ENCODE measurements at regions not wholly inside any gene's neighbourhood (a gene's known extent, or its start where the extent isn't known, plus 50 kb on each side); places are given as distances from the start of the nearest gene placed in this dataset.
"Not testable (repeated sequence)": the region's sequence is repeated elsewhere in the genome, so short reads cannot be mapped to it uniquely, and the experiment has no call there.

DNA sequence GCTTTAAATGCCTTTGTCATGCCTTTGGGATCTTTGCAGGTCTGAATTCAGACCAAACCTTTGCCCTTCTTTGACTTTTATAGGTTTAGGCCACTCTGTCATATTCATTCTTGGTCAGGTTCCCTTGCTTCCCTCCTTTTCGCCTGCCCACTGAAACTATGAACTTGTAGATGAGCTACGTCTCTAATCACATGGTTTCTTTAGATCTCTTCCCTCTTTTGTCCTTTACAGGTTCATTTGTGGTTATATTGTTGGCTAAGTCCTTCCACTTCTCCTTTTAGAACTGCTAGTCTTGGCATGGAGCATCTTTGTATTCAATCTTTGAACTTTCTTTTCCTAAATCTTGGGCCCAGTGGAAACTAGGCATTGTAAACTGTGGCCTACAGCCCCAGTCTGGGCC, 104.0 kb upstream of the ZEB1 start:
- H3K27me3 Mint-ChIP-seq, result no peaks in the 10 kb centered on the region
- no peak overlapping the region for H3K4me3 Mint-ChIP-seq
- H3K4me1 Mint-ChIP-seq, result no peaks in the 10 kb centered on the region
- H3K9me3 Mint-ChIP-seq, result no peaks in the 10 kb centered on the region
- no peak overlapping the region for H3K27ac Mint-ChIP-seq
- H3K36me3 Mint-ChIP-seq, result peaks cover 3% of the 10 kb centered on the region

DNA sequence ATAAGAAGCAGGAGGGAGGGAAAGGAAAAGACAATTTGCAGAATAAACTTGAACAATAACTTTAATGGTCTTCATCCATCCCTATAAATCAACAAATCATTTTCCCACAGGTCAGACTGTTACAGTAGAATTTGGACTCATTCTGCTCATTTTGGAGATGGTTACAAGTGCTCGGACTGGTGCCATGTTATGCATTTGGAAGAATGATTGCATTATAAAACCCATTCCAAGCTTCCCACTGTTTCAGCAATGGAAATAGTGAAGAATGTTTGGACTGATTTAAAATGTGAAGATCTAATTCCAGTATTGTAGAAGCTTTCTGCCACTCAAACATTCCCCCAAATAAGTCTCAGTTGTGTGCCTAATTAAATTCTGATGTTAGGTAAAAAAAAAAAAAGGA, 99.7 kb upstream of the ZEB1 start:
- Mint-ChIP-seq H3K4me3 (no peak overlapping the region), H3K9me3 (no peaks in the 10 kb centered on the region), H3K36me3 (no peaks in the 10 kb centered on the region), H3K4me1 (peaks cover 0 to 3% (median 0%) of the 10 kb centered on the region in 3 donors), H3K27ac (no peak overlapping the region), H3K27me3 (no peaks in the 10 kb centered on the region)

DNA sequence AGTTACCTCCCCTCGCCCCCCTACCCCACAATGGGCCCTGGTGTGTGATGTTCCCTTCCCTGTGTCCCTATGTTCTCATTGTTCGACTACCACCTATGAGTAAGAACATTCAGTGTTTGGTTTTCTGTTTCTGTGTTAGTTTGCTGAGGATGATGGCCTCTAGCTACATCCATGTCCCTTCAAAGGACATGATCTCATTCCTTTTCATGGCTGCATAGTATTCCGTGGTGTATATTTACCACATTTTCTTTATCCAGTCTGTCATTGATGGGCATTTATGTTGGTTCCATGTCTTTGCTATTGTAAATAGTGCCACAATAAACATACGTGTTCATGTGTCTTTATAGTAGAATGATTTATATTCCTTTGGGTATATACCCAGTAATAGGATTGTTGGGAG, 90.2 kb upstream of the ZEB1 start:
- H3K36me3 Mint-ChIP-seq, H3K27ac Mint-ChIP-seq, H3K4me3 Mint-ChIP-seq: not testable (repeated sequence)

DNA sequence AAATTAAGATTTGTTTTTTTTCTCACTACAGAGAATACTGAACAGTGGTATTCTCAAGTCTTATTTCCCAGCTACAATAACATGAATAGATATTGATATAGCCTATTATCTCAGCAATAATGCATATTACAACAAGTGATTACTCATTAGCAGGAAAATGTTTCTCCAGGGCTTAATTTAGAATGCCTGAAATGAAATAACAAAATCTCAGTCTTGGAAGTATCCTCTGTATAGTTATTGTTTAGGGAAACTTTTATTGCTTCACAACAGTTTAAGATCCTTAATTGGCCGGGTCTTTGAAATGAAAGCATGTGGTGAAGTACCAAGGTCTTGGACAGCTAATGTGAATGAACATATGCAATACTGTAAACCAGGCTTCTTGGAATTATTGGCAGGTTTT, 79.1 kb upstream of the ZEB1 start:
- Mint-ChIP-seq H3K4me3 (no peak overlapping the region), H3K4me1 (peaks cover 0 to 2% (median 0%) of the 10 kb centered on the region in 3 donors), H3K27ac (no peak overlapping the region), H3K27me3 (no peaks in the 10 kb centered on the region), H3K9me3 (peaks cover 0 to 14% (median 2%) of the 10 kb centered on the region in 3 donors), H3K36me3 (no peaks in the 10 kb centered on the region)

More for the DNA sequence above, 90.2 kb upstream of the ZEB1 start:
- H3K9me3 Mint-ChIP-seq, result peaks cover 7 to 21% (median 11%) of the 10 kb centered on the region in 3 donors
- not testable (repeated sequence) for H3K27me3 Mint-ChIP-seq, H3K4me1 Mint-ChIP-seq

DNA sequence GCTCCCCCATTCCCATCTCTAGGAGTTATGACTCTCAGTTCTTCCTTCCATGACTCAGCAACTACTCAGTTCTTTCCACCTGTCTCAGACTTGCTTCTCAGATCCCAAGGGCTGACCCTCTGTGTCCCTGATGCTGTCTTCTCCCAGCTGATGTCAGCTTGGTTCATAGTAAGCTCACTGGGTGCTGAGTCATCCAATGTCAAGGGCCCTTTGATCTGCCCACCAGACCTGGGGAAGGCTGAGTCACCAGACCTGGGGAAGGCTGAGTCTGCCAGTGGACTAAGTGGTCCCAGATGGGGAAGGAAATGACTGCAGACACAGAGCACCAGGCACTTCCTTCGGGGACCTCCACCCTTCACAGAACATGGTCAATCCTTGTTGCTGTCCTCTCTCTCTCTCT, 76.1 kb upstream of the ZEB1 start:
- no peaks in the 10 kb centered on the region for H3K36me3 Mint-ChIP-seq

DNA sequence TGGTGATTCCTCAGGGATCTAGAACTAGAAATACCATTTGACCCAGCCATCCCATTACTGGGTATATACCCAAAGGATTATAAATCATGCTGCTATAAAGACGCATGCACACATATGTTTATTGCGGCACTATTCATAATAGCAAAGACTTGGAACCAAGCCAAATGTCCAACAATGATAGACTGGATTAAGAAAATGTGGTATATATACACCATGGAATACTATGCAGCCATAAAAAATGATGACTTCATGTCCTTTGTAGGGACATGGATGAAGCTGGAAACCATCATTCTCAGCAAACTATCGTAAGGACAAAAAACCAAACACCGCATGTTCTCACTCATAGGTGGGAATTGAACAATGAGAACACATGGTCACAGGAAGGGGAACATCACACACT, 67.9 kb upstream of the ZEB1 start:
- H3K36me3 Mint-ChIP-seq, H3K27ac Mint-ChIP-seq: not testable (repeated sequence)
- peaks cover 2 to 15% (median 3%) of the 10 kb centered on the region in 3 donors for H3K9me3 Mint-ChIP-seq

More for the DNA sequence above, 76.1 kb upstream of the ZEB1 start:
- peaks cover 0 to 2% (median 0%) of the 10 kb centered on the region in 3 donors for H3K4me1 Mint-ChIP-seq
- peaks cover 0 to 13% (median 0%) of the 10 kb centered on the region in 3 donors for H3K9me3 Mint-ChIP-seq
- no peaks in the 10 kb centered on the region for H3K27me3 Mint-ChIP-seq
- no peak overlapping the region for H3K4me3 Mint-ChIP-seq
- no peak overlapping the region for H3K27ac Mint-ChIP-seq

DNA sequence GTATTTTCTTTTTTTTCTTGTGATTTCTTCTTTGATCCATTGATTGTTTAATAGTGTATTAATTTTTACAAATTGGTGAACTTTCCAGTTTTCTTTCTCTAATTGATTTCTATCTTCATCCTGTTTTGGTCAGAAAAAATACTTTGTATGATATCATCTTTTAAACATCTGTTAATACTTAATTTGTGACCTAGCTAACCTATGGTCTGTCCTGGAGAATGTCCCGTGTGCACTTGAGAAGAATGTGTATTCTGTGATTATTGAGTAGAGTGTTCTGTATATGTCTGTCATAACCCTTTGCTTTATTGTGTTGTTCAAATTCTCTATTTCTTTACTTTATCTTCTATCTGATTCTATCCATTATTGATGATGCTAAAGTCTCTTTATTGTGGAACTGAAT, 65.8 kb upstream of the ZEB1 start:
- H3K27me3 Mint-ChIP-seq, result peaks cover 2% of the 10 kb centered on the region
- no peaks in the 10 kb centered on the region for H3K4me1 Mint-ChIP-seq
- no peak overlapping the region for H3K4me3 Mint-ChIP-seq
- H3K9me3 Mint-ChIP-seq, result peaks cover 0 to 7% (median 0%) of the 10 kb centered on the region in 3 donors
- H3K27ac Mint-ChIP-seq, result no peak overlapping the region
- H3K36me3 Mint-ChIP-seq, result peaks cover under 1% of the 10 kb centered on the region

More for the DNA sequence above, 67.9 kb upstream of the ZEB1 start:
- H3K4me3 Mint-ChIP-seq, H3K4me1 Mint-ChIP-seq, H3K27me3 Mint-ChIP-seq: not testable (repeated sequence)

DNA sequence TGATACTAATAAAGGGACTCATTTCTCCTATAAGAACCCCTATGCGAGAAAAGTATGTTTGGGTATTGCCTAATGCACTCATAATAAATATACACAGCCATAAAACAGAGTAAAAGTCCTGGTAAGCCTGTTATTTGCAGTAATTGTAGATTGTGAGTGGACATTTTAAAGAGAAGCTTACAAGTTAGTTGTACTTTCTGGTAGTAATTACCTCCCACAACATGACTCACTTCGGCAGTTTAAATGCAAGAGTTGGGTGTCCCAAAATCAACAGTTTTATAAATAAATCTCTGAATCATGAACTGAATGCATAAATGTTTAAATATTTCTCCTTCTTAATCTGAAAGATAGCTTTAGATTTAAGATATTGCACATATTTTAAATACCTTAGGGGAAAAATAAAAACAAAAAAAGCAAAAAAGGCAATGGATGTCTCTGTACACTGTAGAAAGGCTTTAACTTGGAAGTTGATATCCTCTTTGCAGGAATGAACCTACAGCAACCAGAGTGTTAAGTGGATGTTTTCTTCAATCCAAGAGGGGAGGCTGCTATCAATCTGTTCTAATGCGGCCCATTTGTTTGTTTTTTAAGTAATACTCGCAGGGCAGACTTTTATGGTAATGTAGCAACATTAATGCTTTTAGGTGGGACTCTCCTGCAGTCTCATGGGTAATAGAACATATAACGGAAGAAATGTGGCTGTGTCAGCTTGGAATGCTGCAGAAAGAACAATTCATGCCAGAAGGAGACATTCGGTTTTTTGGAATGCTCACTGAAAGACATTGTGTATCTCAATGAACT, 57.3 kb upstream of the ZEB1 start:
- no peak overlapping the region for H3K4me3 Mint-ChIP-seq
- H3K27me3 Mint-ChIP-seq, result no peaks in the 10 kb centered on the region
- no peak overlapping the region for H3K27ac Mint-ChIP-seq

DNA sequence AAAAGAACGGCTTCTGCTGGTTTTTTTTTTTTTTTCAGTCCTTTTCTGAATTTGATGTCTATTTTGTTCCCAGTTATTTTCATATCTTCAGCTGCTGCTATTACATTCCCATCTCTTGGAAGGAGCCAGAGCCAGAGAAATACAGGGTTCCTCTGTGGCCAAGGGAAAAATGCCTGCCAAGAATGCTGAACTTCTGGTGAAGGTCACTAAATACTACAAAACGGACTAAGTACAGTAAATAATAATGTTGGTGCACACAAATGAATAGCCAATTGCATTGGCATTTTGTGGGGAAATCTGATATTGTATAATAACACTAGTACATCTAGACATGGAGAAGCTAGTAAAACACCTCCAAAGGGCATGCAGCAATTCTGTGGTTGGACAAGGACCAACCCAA, 56.3 kb upstream of the ZEB1 start:
- H3K4me3 Mint-ChIP-seq, result no peak overlapping the region
- no peaks in the 10 kb centered on the region for H3K27me3 Mint-ChIP-seq

More for the DNA sequence above, 57.3 kb upstream of the ZEB1 start:
- H3K4me1 Mint-ChIP-seq, result no peaks in the 10 kb centered on the region
- H3K9me3 Mint-ChIP-seq, result peaks cover 1 to 4% (median 2%) of the 10 kb centered on the region in 3 donors
- peaks cover 2% of the 10 kb centered on the region for H3K36me3 Mint-ChIP-seq

DNA sequence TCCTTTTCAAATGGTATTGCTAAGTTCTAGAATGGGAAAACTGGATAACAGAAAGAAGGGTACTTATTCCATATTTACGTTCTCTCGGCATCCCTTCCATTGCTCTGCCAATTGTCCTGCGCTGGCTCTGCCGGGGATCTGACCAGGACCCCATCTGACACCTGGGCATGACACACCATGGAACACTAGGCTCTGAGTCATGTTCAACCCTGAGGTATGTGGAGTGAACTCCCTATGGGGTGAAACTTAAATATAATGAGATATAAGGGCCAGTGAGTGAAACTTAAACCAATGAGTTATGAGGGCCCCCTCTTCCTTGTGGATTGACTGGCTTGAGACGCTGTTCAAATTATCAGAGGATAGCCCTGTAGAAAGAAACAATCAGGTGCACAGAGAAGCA, 55.1 kb upstream of the ZEB1 start:
- no peak overlapping the region for H3K4me3 Mint-ChIP-seq
- H3K27ac Mint-ChIP-seq, result no peak overlapping the region
- no peaks in the 10 kb centered on the region for H3K4me1 Mint-ChIP-seq
- H3K9me3 Mint-ChIP-seq, result peaks cover 0 to 2% (median 1%) of the 10 kb centered on the region in 3 donors
- H3K27me3 Mint-ChIP-seq, result no peaks in the 10 kb centered on the region
- no peaks in the 10 kb centered on the region for H3K36me3 Mint-ChIP-seq

More for the DNA sequence above, 56.3 kb upstream of the ZEB1 start:
- Mint-ChIP-seq H3K27ac (no peak overlapping the region), H3K4me1 (no peaks in the 10 kb centered on the region), H3K9me3 (peaks cover 1 to 2% (median 1%) of the 10 kb centered on the region in 3 donors), H3K36me3 (peaks cover 2% of the 10 kb centered on the region)

DNA sequence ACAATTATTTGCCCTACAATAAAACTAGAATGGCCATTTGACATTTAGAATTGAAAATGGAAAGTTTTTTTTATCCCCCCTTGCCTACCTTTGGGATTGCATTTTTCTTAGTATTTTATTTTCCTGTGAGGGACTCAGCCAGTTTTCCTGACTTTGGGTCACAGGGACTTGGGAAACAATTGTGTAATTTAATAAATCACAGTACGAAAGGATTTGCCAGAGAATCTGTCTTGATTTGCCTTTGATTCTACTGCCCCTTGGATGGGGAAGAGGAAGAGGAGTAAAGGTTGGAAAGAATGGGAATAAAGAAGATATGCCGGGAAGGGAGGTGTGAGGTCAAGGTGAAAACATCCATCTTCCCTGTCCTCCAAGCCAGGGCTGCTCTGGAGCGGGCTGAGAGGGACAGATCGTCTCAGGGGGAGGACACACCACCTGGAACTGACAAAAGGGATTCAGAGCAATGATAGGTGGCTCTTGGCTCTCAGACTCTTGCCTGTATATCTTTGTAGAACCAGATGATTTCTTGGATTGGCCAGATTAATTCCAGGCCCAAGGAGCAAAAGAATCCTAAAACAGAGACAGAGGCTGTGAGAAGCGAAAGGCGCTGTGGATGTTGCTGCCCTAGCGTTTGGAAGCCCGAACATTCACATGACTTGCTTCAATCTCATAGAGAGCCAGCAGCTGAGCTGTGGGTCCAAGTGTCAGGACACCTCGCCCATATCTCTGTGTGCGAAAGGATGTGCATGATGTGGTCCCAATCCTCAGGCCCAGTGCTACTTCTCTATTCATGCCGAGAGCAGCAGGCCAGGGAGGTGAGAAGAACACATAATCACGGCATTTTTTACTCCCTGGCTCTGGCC, 50.3 kb upstream of the ZEB1 start:
- no peaks in the 10 kb centered on the region for H3K27me3 Mint-ChIP-seq
- peaks cover 3% of the 10 kb centered on the region for H3K36me3 Mint-ChIP-seq
- H3K27ac Mint-ChIP-seq, result peak overlapping the region in 1 of 3 donors; percentile 1
- peaks cover 2 to 13% (median 7%) of the 10 kb centered on the region in 3 donors for H3K9me3 Mint-ChIP-seq
- no peak overlapping the region for H3K4me3 Mint-ChIP-seq
- no peaks in the 10 kb centered on the region for H3K4me1 Mint-ChIP-seq

Data from IgD-negative memory B cell (primary cell).